C1 segment of cervical spinal cord (tissue), 14 donors: ENCODE measurements at regions not wholly inside any gene's neighbourhood (a gene's known extent, or its start where the extent isn't known, plus 50 kb on each side); places are given as distances from the start of the nearest gene placed in this dataset.
"Not testable (repeated sequence)": the region's sequence is repeated elsewhere in the genome, so short reads cannot be mapped to it uniquely, and the experiment has no call there.

ENCODE experiments used
- DNase-seq, 14 donors: peaks; one replicate each; lab custom pipeline; 2025; lab: John Stamatoyannopoulos, UW

GRCh38 chr4:23028875-23029274, 336.1 kb downstream of the GBA3 start:
- no peak for DNase-seq

DNA sequence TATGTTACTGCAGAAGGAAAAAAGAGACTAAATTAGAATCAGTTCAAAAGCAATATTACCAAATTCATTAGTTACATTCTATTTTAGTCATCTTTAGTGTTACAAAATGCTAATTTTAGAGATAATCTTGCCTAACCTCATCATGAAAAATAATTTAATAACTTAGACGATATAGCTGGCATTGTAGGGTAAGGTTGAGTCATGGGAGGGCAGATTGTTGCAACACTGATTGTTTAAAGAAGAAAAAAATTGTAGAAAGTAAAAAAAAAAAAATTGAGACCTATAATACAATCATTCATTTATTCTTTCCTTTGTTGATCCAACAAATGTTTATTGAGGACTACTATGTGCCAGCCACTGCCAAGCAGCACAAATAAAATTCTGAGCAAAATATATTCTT, 330.9 kb downstream of the GBA3 start:
- no peak for DNase-seq

DNA sequence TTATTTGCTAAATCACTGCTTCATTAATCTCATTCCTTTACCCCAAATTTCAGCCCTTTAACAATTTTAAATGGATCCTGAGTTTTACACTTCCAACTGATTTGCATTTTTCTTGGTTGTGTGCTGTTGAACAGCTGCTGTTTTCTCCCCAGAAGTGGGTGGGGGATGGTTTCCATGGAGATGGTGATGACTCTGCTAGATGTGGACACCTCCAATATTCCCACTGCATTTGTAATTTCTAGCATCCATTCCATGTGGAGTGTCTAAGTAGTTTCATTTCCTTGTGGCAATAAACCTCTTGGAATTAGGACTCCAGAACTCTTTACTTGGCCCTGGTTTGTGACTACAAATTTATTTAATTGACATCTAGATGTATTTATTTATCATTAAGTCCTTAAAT, 330.4 kb downstream of the GBA3 start:
- no peak for DNase-seq

GRCh38 chr4:23022032-23022431, 329.3 kb downstream of the GBA3 start:
- DNase-seq, result no peak

DNA sequence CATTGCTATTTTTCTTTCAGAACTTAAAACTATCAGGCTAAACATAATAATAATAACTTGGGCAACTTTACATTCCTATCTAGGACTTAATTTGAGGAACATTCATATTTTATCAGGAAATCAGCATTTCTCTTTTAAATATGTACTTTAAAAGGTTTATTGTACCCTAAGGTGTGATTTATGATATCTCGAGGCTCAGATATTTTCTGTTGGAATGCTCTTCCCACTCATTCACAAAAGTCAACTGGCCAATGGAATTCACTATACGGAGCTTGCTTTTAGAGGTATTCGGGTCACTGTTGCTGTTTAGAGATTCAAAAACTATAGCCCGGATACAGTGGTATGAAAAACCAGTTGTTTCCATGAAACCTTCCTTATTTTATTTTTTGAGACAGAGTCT, 328.3 kb downstream of the GBA3 start:
- DNase-seq, result no peak

GRCh38 chr4:23020399-23020798, 327.7 kb downstream of the GBA3 start:
- DNase-seq, result not testable (repeated sequence)

- DNase-seq, result no peak
Observed at GRCh38 chr4:23016981-23017380, 324.2 kb downstream of the GBA3 start.

DNA sequence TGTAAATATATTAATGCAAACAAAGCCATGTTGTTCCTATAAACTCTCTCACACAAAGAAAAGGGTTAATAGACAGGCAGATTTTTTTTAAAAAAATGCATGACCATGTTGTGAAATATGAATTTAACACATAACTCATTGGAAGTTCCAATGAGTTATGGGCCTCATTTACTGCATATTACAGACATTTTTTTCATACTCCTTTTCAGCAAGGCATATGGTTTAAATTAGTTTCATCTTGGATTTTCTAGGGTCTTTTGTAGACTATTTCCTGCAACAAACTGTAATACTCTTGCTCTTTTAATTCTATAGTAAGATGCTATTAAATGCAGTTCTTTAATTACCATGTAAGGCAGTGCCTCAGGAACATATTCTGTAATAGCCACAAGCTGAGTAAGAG, 323.1 kb downstream of the GBA3 start:
- no peak for DNase-seq

GRCh38 chr4:23009093-23009492, 316.4 kb downstream of the GBA3 start:
- no peak for DNase-seq

- no peak for DNase-seq
Observed at GRCh38 chr4:23006756-23007155, 314.0 kb downstream of the GBA3 start.

GRCh38 chr4:23005691-23006090, 313.0 kb downstream of the GBA3 start:
- DNase-seq, result no peak

GRCh38 chr4:23001478-23001877, 308.7 kb downstream of the GBA3 start:
- DNase-seq, result no peak

DNA sequence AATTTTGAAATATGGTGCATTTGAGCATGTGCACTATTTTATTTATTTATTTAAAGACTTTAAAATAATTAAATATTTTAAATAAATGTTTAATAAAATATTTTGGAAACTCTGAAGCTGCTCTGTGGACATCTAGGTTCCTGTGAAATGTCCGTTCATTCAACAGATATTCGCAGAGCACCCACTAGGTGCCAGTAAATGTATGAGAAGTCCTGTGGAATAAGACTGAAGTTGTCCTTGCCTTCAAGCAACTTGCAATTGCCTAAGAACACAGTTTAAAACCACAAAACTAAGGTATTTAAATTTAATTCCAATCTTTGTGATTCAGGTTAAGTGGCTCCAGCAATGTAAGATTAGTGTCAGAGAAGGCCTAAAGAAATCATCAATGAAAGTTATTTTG, 306.7 kb downstream of the GBA3 start:
- DNase-seq, result no peak

GRCh38 chr4:22997358-22998224, 304.9 kb downstream of the GBA3 start:
- no peak for DNase-seq

DNA sequence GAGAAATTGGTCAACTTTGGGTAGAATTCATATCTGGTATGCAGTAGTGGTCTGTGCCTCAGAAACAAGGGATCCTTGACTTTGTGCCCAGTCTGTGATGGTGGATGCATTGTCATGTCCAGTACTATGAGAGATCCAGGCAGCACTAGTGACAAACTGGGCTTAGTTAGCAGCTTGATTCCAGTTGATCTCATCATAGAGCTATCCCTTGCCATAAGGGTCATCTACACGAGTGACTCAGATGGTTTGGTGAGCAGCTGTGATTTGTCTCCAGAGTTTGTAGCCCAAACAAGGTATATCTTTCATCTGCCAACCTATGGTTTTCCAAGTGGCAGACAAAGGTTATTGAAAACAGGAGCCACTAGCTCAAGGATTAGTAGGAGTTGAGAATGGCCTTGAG, 298.8 kb downstream of the GBA3 start:
- no peak for DNase-seq

GRCh38 chr4:22988526-22988925, 295.8 kb downstream of the GBA3 start:
- no peak for DNase-seq

DNA sequence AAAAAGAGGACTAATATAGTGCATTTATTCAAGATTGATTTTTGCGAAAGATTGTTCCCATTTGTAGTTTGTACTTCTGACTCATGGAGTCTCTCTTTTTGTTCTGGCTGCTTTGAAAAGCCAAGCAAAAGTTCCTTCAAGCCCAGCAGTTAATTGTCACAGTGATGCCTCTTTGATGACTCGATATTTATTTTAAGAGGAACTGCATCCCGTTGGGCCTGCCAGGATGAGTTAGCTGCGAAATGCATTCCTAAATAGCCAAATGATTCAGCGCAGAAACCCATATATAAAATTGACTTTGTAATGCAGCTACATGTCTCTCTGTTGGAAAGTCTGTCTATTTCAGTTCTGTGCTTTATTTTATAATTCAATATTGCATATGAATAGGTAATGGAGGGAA, 295.1 kb downstream of the GBA3 start:
- DNase-seq, result peak in 1 of 14 donors; percentile 2

DNA sequence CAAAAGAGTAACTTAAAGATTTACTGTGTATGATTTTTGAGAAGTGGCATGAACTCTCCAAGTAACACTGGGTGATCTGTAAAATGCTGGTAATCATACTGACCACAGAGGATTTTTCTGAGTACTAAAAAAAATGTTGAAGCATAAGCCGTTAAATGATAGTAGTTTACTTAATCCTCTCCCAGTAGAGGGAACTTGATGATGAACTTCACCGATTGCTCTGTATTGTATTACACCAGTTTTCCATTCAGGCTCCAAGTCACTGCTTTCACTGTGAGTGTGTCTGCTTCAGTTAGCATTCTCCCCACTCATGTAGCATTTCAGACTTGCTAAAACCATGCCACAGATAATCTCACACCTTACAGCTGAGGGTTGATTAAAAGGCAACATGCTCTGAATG, 294.1 kb downstream of the GBA3 start:
- DNase-seq, result no peak

- no peak for DNase-seq
Observed at GRCh38 chr4:22986262-22986661, 293.5 kb downstream of the GBA3 start.

DNA sequence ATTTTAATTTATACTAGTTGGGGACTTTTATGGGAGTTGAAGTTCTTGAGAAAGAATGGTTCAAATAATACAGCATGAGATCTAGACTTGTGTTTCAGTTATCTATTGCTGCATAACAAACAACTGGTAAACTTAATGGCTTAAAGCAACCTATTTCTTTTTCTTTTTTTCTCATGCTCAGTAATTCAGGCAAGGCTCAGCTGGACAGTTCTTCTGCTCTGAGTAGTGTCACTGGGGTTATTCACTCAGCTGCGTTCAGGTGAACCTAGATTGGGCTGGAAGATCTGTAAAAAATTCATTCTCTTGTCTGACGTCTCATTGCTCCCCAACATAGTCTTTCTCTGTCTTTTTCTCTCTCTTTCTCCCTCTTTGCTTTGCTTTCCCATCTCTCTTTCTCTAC, 291.7 kb downstream of the GBA3 start:
- no peak for DNase-seq

DNA sequence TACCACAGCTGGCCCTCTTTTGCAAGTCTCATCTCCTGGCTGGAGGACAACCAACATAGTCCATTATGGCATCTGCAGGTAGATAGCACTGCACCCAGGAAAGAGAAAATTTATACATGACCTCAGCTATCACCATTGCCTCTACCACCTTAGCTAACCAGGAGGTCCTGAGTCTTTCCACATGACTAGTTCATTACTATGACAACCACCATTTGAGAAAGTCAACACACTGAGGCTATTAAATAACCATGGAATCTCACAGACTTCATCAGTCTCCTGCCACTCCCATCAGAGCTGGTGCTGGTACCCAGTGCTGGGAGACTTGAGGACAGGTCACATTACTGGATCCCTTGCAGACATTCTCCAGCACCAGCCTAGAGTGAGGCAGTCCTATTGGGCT, 285.9 kb downstream of the GBA3 start:
- DNase-seq, result no peak

DNA sequence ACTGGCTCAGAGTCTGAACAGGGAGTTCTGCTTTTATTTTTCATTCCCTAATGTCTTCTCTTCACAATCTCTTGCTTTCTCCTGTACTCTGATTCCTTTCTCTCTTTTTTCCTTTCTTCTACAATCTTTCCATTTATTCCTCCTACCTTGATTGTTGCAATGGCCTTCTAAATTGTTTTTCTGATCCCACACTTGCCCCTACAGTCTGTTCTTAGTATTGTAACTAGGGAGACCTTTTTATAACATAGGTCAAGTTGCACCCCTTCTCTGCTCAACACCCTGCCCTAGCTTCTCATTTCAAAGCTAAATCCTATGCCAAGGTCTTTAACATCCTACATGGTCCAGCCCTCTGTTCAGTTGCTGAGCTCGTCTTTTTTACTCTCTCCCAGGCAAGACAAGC, 277.9 kb downstream of the GBA3 start:
- DNase-seq, result no peak

- no peak for DNase-seq
Observed at GRCh38 chr4:22969287-22969896, 276.7 kb downstream of the GBA3 start.
